ENCODE measurements at regions not wholly inside any gene's neighbourhood (a gene's known extent, or its start where the extent isn't known, plus 50 kb on each side); places are given as distances from the start of the nearest gene placed in this dataset.

GRCh38 chr7:97460433-97460832 is 271.5 kb upstream of the TAC1 start:
- TF ChIP-seq POLR2AphosphoS5 (IDR thresholded peaks at IDR 0.05; ENCODE audit: low read depth, low read length): no peak
- no peak for TF ChIP-seq POLR2A (IDR thresholded peaks at IDR 0.05; ENCODE audit: low read depth, low read length)

Measured in GM12892 (cell line).